ENCODE measurements at regions not wholly inside any gene's neighbourhood (a gene's known extent, or its start where the extent isn't known, plus 50 kb on each side); places are given as distances from the start of the nearest gene placed in this dataset.
"Not testable (repeated sequence)": the region's sequence is repeated elsewhere in the genome, so short reads cannot be mapped to it uniquely, and the experiment has no call there.

GRCh38 chr2:20499387-20499786, 52.5 kb downstream of the RHOB start:
- no peak for DNase-seq

GRCh38 chr2:20501974-20502373, 55.1 kb downstream of the RHOB start:
- DNase-seq: no peak

- not testable (repeated sequence) for DNase-seq
Measured at GRCh38 chr2:20502496-20502895, 55.6 kb downstream of the RHOB start.

GRCh38 chr2:20504174-20504573, 57.3 kb downstream of the RHOB start:
- DNase-seq: no peak

- DNase-seq: no peak
Measured at GRCh38 chr2:20506201-20506685, 59.4 kb downstream of the RHOB start.

GRCh38 chr2:20507166-20507692, 60.4 kb downstream of the RHOB start:
- DNase-seq: peak; percentile 21

- no peak for DNase-seq
Measured at GRCh38 chr2:20507711-20508110, 60.8 kb downstream of the RHOB start.

GRCh38 chr2:20509301-20509769, 62.5 kb downstream of the RHOB start:
- no peak for DNase-seq

- DNase-seq: peak; percentile 7
Measured at GRCh38 chr2:20509770-20510490, 63.1 kb downstream of the RHOB start.

GRCh38 chr2:20511130-20511529, 64.3 kb downstream of the RHOB start:
- DNase-seq: no peak

GRCh38 chr2:20512061-20512605, 65.3 kb downstream of the RHOB start:
- no peak for DNase-seq

- DNase-seq: no peak
Measured at GRCh38 chr2:20513946-20514345, 67.1 kb downstream of the RHOB start.

GRCh38 chr2:20514596-20515269, 67.9 kb downstream of the RHOB start:
- no peak for DNase-seq

- DNase-seq: no peak
Measured at GRCh38 chr2:20515290-20516220, 68.7 kb downstream of the RHOB start.

- DNase-seq: no peak
Measured at GRCh38 chr2:20516291-20516645, 69.4 kb downstream of the RHOB start.

GRCh38 chr2:20516646-20517341, 69.9 kb downstream of the RHOB start:
- DNase-seq: no peak

GRCh38 chr2:20519309-20519708, 72.4 kb downstream of the RHOB start:
- DNase-seq: no peak

- no peak for DNase-seq
Measured at GRCh38 chr2:20520128-20520527, 73.3 kb downstream of the RHOB start.

- no peak for DNase-seq
Measured at GRCh38 chr2:20521193-20521592, 74.3 kb downstream of the RHOB start.

- DNase-seq: no peak
Measured at GRCh38 chr2:20521682-20522189, 74.9 kb downstream of the RHOB start.

GRCh38 chr2:20523073-20523798, 76.4 kb downstream of the RHOB start:
- DNase-seq: no peak
